ENCODE measurements at regions not wholly inside any gene's neighbourhood (a gene's known extent, or its start where the extent isn't known, plus 50 kb on each side); places are given as distances from the start of the nearest gene placed in this dataset.

GRCh38 chr2:192809173-192809572 is 614.4 kb upstream of the TMEFF2 start:
- H3K9me3 ChIP-seq (ENCODE audit: insufficient read depth, low read depth) = no peaks in the 10 kb centered on the region
- no peaks in the 10 kb centered on the region for H3K36me3 ChIP-seq (ENCODE audit: low read depth)
- H3K27me3 ChIP-seq (ENCODE audit: insufficient read depth, low read depth) = no peaks in the 10 kb centered on the region
- no peak overlapping the region for H3K4me2 ChIP-seq
- no peaks in the 10 kb centered on the region for H3K9me2 ChIP-seq (ENCODE audit: insufficient read depth)
- H4K20me1 ChIP-seq (ENCODE audit: insufficient read depth) = no peaks in the 10 kb centered on the region
- ChIA-PET POLR2A (ENCODE audit: unreplicated experiment) (no interaction called here), CTCF (no interaction called here)
- no peak overlapping the region for H3K4me3 ChIP-seq
- no peaks in the 10 kb centered on the region for H3K79me2 ChIP-seq (ENCODE audit: low read depth)
- H3K27ac ChIP-seq = no peak overlapping the region
- TF ChIP-seq CTCF (conservative IDR thresholded peaks at IDR 0.05) (no peak), EZH2 (IDR thresholded peaks at IDR 0.05; ENCODE audit: low read depth) (no peak)
- DNase-seq = no peak
- H2AFZ ChIP-seq = no peak overlapping the region
- BruUV-seq (replicated peaks) = no TSS peak
- intact Hi-C loops (cut with micrococcal nuclease; ENCODE audit: unreplicated experiment) = no loop called here
- no peaks in the 10 kb centered on the region for H3K4me1 ChIP-seq (replicated peaks; ENCODE audit: insufficient read depth)
- no peaks in the 10 kb centered on the region for H3F3A ChIP-seq (ENCODE audit: insufficient read depth, low read depth)

GRCh38 chr2:192783643-192784042 is 588.9 kb upstream of the TMEFF2 start:
- POLR2A ChIA-PET (ENCODE audit: unreplicated experiment) = no interaction called here
- H4K20me1 ChIP-seq (ENCODE audit: insufficient read depth) = no peaks in the 10 kb centered on the region
- H3K36me3 ChIP-seq (ENCODE audit: low read depth) = no peaks in the 10 kb centered on the region
- no peak for DNase-seq
- H3K9me3 ChIP-seq (ENCODE audit: insufficient read depth, low read depth) = no peaks in the 10 kb centered on the region
- CTCF ChIA-PET = no interaction called here
- intact Hi-C loops (cut with micrococcal nuclease; ENCODE audit: unreplicated experiment) = no loop called here
- no peak overlapping the region for H3K4me3 ChIP-seq
- H3K27me3 ChIP-seq (ENCODE audit: insufficient read depth, low read depth) = no peaks in the 10 kb centered on the region
- no peak overlapping the region for H3K4me2 ChIP-seq
- no peaks in the 10 kb centered on the region for H3K9me2 ChIP-seq (ENCODE audit: insufficient read depth)
- H3F3A ChIP-seq (ENCODE audit: insufficient read depth, low read depth) = no peaks in the 10 kb centered on the region
- H3K27ac ChIP-seq = no peak overlapping the region
- no peaks in the 10 kb centered on the region for H3K79me2 ChIP-seq (ENCODE audit: low read depth)
- no TSS peak for BruUV-seq (replicated peaks)
- H3K4me1 ChIP-seq (replicated peaks; ENCODE audit: insufficient read depth) = no peaks in the 10 kb centered on the region
- TF ChIP-seq CTCF (conservative IDR thresholded peaks at IDR 0.05) (no peak), EZH2 (IDR thresholded peaks at IDR 0.05; ENCODE audit: low read depth) (no peak)
- no peak overlapping the region for H2AFZ ChIP-seq

- Histone ChIP-seq H3K27ac (no peak overlapping the region), H3K27me3 (ENCODE audit: insufficient read depth, low read depth) (no peaks in the 10 kb centered on the region), H4K20me1 (ENCODE audit: insufficient read depth) (no peaks in the 10 kb centered on the region), H3K36me3 (ENCODE audit: low read depth) (no peaks in the 10 kb centered on the region), H3F3A (ENCODE audit: insufficient read depth, low read depth) (no peaks in the 10 kb centered on the region), H3K79me2 (ENCODE audit: low read depth) (no peaks in the 10 kb centered on the region), H2AFZ (no peak overlapping the region), H3K9me3 (ENCODE audit: insufficient read depth, low read depth) (no peaks in the 10 kb centered on the region), H3K4me1 (replicated peaks; ENCODE audit: insufficient read depth) (no peaks in the 10 kb centered on the region), H3K4me2 (no peak overlapping the region), H3K4me3 (no peak overlapping the region), H3K9me2 (ENCODE audit: insufficient read depth) (no peaks in the 10 kb centered on the region)
- TF ChIP-seq CTCF (conservative IDR thresholded peaks at IDR 0.05) (no peak), EZH2 (IDR thresholded peaks at IDR 0.05; ENCODE audit: low read depth) (no peak)
- POLR2A ChIA-PET (ENCODE audit: unreplicated experiment) = no interaction called here
- no peak for DNase-seq
- CTCF ChIA-PET = no interaction called here
- no TSS peak for BruUV-seq (replicated peaks)
- intact Hi-C loops (cut with micrococcal nuclease; ENCODE audit: unreplicated experiment) = no loop called here
Observed at GRCh38 chr2:192775459-192776262, 580.9 kb upstream of the TMEFF2 start.

All from PC-9 (cell line).